Uterus (tissue), 2 donors: ENCODE measurements at regions not wholly inside any gene's neighbourhood (a gene's known extent, or its start where the extent isn't known, plus 50 kb on each side); places are given as distances from the start of the nearest gene placed in this dataset.

ENCODE experiments used
- CTCF ChIP-seq, 4 experiments: fragments of 200-600 bp in 2 of 4; fragments of 450-650 bp in 2 of 4; sonication (generic) in 2 of 4; IDR thresholded peaks; one replicate each; pipeline ENCODE4 v1.5.1; 2016 to 2019; ENCODE audit warnings: antibody characterized with exemption in 4 of 4, mild to moderate bottlenecking in 2 of 4, moderate library complexity in 1 of 4
- POLR2A ChIP-seq, 2 donors: fragments of 450-650 bp; IDR thresholded peaks; one replicate each; pipeline ENCODE4 v1.6.1; 2016; ENCODE audit warnings: antibody characterized with exemption in 2 of 2, mild to moderate bottlenecking in 1 of 2, moderate library complexity in 1 of 2

GRCh38 chr4:180489787-180490186 is 1753.4 kb upstream of the TENM3 start:
- TF ChIP-seq CTCF (IDR thresholded peaks at IDR 0.05) = no peak
- no peak for TF ChIP-seq POLR2A (IDR thresholded peaks at IDR 0.05)
